ENCODE measurements at regions not wholly inside any gene's neighbourhood (a gene's known extent, or its start where the extent isn't known, plus 50 kb on each side); places are given as distances from the start of the nearest gene placed in this dataset.

DNA sequence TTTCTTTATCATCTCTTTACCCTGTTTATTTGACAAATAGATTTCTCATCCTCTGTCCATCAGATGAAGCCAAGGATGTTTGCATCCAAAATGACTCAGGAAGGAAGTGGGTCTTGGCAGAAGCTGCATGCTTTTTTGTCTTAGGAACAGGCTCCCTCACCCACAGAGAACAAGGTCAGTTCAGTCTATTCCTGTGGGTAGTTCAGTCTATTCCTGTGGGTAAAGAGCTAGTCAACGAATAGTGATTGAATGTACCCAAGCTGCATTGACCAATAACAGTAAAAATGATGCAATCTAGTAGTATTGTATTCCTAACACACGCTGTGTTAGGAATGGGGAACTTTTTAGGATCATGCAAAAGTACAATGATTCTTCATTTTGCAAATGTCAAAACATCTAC, 290.8 kb upstream of the TANK start:
- Histone ChIP-seq H3K9me3 (ENCODE audit: control insufficient read depth, insufficient read depth, low read depth, low read length) (no peaks in the 10 kb centered on the region), H3K4me1 (ENCODE audit: control insufficient read depth, insufficient read depth, low read length) (no peaks in the 10 kb centered on the region), H3K27ac (ENCODE audit: low read length) (no peak overlapping the region), H3K27me3 (ENCODE audit: control insufficient read depth, insufficient read depth, low read length) (no peaks in the 10 kb centered on the region), H3K36me3 (ENCODE audit: control insufficient read depth, insufficient read depth, low read length) (no peaks in the 10 kb centered on the region), H3K4me3 (ENCODE audit: low read depth in 2 of 2, low read length in 2 of 2) (no peak overlapping the region)
- CTCF ChIA-PET, result no interaction called here
- POLR2A ChIA-PET, result no interaction called here
- ATAC-seq (no peak), DNase-seq (ENCODE audit: low read depth, low spot score) (peak; percentile 53)
- intact Hi-C loops (cut with micrococcal nuclease; ENCODE audit: unreplicated experiment) (no loop called here), in situ Hi-C loops (cut with HindIII; ENCODE audit: low pct_unique_long_range_greater_than_20kb, low sequenced_read_pairs) (no loop called here)
- no peak for TF ChIP-seq TCF7L2 (IDR thresholded peaks at IDR 0.05; ENCODE audit: low read depth, low read length)
- TF ChIP-seq, protein P1, sequence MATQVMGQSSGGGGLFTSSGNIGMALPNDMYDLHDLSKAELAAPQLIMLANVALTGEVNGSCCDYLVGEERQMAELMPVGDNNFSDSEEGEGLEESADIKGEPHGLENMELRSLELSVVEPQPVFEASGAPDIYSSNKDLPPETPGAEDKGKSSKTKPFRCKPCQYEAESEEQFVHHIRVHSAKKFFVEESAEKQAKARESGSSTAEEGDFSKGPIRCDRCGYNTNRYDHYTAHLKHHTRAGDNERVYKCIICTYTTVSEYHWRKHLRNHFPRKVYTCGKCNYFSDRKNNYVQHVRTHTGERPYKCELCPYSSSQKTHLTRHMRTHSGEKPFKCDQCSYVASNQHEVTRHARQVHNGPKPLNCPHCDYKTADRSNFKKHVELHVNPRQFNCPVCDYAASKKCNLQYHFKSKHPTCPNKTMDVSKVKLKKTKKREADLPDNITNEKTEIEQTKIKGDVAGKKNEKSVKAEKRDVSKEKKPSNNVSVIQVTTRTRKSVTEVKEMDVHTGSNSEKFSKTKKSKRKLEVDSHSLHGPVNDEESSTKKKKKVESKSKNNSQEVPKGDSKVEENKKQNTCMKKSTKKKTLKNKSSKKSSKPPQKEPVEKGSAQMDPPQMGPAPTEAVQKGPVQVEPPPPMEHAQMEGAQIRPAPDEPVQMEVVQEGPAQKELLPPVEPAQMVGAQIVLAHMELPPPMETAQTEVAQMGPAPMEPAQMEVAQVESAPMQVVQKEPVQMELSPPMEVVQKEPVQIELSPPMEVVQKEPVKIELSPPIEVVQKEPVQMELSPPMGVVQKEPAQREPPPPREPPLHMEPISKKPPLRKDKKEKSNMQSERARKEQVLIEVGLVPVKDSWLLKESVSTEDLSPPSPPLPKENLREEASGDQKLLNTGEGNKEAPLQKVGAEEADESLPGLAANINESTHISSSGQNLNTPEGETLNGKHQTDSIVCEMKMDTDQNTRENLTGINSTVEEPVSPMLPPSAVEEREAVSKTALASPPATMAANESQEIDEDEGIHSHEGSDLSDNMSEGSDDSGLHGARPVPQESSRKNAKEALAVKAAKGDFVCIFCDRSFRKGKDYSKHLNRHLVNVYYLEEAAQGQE (IDR thresholded peaks at IDR 0.05; ENCODE audit: insufficient read depth in 1 of 2, low read depth in 2 of 2, low read length in 1 of 2), result no peak
- no peak for TF ChIP-seq POLR2AphosphoS5 (IDR thresholded peaks at IDR 0.05; ENCODE audit: low read depth, low read length)
- TF ChIP-seq, protein P2, sequence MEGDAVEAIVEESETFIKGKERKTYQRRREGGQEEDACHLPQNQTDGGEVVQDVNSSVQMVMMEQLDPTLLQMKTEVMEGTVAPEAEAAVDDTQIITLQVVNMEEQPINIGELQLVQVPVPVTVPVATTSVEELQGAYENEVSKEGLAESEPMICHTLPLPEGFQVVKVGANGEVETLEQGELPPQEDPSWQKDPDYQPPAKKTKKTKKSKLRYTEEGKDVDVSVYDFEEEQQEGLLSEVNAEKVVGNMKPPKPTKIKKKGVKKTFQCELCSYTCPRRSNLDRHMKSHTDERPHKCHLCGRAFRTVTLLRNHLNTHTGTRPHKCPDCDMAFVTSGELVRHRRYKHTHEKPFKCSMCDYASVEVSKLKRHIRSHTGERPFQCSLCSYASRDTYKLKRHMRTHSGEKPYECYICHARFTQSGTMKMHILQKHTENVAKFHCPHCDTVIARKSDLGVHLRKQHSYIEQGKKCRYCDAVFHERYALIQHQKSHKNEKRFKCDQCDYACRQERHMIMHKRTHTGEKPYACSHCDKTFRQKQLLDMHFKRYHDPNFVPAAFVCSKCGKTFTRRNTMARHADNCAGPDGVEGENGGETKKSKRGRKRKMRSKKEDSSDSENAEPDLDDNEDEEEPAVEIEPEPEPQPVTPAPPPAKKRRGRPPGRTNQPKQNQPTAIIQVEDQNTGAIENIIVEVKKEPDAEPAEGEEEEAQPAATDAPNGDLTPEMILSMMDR (IDR thresholded peaks at IDR 0.05), result no peak
- TF ChIP-seq SIN3A (IDR thresholded peaks at IDR 0.05; ENCODE audit: borderline replicate concordance, insufficient read depth, low read depth, low read length), result no peak
- no TSS peak for BruUV-seq (replicated peaks)

DNA sequence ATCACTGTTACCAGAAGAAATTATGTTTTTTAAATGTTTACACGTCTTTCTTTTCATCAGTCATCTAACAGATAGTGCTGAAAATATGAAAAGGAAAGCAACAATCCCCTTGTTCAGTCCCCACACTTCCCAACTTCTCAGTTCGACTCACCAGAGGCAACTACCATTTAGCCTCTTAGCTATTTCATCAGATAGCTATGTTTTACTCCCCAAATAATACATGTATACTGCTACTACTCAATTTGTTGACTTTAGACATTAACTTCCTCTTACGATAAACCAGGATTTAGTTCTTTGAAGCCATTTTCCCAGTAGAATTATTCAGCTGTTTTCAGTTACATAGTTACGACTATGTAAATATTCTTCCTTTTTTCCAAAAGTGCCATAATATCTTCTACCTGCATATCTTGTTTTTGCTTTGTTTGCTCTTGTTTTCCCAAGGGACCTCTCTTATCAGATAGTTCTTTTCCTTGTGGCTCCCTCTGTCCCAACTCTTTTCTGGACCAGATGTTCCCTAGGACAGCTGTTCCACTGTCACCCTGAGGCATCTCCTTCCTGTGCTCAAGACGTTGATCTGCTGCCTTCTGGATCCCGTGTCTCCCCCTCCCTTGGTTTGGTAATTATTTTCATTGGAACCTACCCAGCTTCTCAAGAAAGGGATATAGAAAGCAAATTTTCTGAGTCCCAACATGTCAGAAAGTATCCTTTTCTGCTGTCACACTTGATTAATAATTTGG, 289.3 kb upstream of the TANK start:
- H3K36me3 ChIP-seq (ENCODE audit: control insufficient read depth, insufficient read depth, low read length), result no peaks in the 10 kb centered on the region
- in situ Hi-C loops (cut with HindIII; ENCODE audit: low pct_unique_long_range_greater_than_20kb, low sequenced_read_pairs) (no loop called here), intact Hi-C loops (cut with micrococcal nuclease; ENCODE audit: unreplicated experiment) (no loop called here)
- no peak overlapping the region for H3K27ac ChIP-seq (ENCODE audit: low read length)
- CTCF ChIA-PET, result no interaction called here
- TF ChIP-seq, protein P1 (IDR thresholded peaks at IDR 0.05; ENCODE audit: insufficient read depth in 1 of 2, low read depth in 2 of 2, low read length in 1 of 2), result no peak
- TF ChIP-seq SIN3A (IDR thresholded peaks at IDR 0.05; ENCODE audit: borderline replicate concordance, insufficient read depth, low read depth, low read length) (no peak), TCF7L2 (IDR thresholded peaks at IDR 0.05; ENCODE audit: low read depth, low read length) (no peak), POLR2AphosphoS5 (IDR thresholded peaks at IDR 0.05; ENCODE audit: low read depth, low read length) (no peak)
- TF ChIP-seq, protein P2 (IDR thresholded peaks at IDR 0.05), result no peak
- DNase-seq (ENCODE audit: low read depth, low spot score) (no peak), ATAC-seq (no peak)
- no peaks in the 10 kb centered on the region for H3K4me1 ChIP-seq (ENCODE audit: control insufficient read depth, insufficient read depth, low read length)
- H3K9me3 ChIP-seq (ENCODE audit: control insufficient read depth, insufficient read depth, low read depth, low read length), result no peaks in the 10 kb centered on the region
- no peak overlapping the region for H3K4me3 ChIP-seq (ENCODE audit: low read depth in 2 of 2, low read length in 2 of 2)
- no peaks in the 10 kb centered on the region for H3K27me3 ChIP-seq (ENCODE audit: control insufficient read depth, insufficient read depth, low read length)
- no TSS peak for BruUV-seq (replicated peaks)
- POLR2A ChIA-PET, result interaction anchor here (0.5 kb wide), 1 partner anchor 230 kb away, joined by 5 read pairs; no protein-coding TSS in a partner anchor

Measured in Panc1 (cell line).